ENCODE measurements at regions not wholly inside any gene's neighbourhood (a gene's known extent, or its start where the extent isn't known, plus 50 kb on each side); places are given as distances from the start of the nearest gene placed in this dataset.

DNA sequence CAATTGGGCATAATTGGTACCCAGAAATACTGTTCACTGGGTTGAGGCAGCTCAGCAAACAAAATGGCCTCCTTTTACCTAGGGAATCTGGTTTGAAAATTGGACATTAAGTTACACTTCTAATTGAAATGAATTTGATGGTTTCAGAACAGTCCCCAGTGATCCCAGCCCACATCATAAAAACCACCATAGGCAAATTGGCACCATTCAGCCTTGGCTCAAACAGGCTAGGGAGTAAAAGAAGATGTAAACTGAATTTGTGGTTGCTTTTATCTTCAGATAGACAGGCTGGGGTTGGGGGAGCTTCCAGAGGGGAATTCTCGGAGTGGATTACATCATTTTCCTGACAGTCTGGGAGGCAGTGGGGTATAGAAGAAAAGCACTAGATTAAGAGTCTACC is 576.5 kb downstream of the MID1IP1 start:
- H3K9ac ChIP-seq (ENCODE audit: extremely low read depth, insufficient read length, low read length): no peak overlapping the region
- no peak overlapping the region for H2AFZ ChIP-seq (ENCODE audit: low read length)
- H3K79me1 ChIP-seq (ENCODE audit: insufficient read depth, low read depth, low read length, poor library complexity, severe bottlenecking): no peaks in the 10 kb centered on the region
- H2BK12ac ChIP-seq (ENCODE audit: insufficient read length, low read depth, low read length): no peak overlapping the region
- Mint-ChIP-seq H3K27me3 (ENCODE audit: low read depth) (peaks cover 1% of the 10 kb centered on the region; the same call in 1 of the 2 replicates), H3K27ac (no peak overlapping the region), H3K9me3 (peaks cover 53 to 66% of the 10 kb centered on the region in 2 experiments), H3K4me1 (no peaks in the 10 kb centered on the region), H3K4me3 (no peak overlapping the region), H3K36me3 (ENCODE audit: insufficient read depth in 1 of 3, low read depth in 3 of 3) (no peaks in the 10 kb centered on the region; a peak in 2 of 7 replicates)
- H3K9me3 ChIP-seq (ENCODE audit: control insufficient read depth, low read depth, low read length): no peaks in the 10 kb centered on the region
- no peak overlapping the region for H3K56ac ChIP-seq (ENCODE audit: insufficient read length, low read depth, low read length)
- no peak overlapping the region for H4K91ac ChIP-seq (ENCODE audit: insufficient read length, low read depth, low read length)
- H2BK15ac ChIP-seq (ENCODE audit: low read depth, low read length): no peak overlapping the region
- no peak overlapping the region for H3T11ph ChIP-seq (ENCODE audit: low read length)
- no peak for DNase-seq
- no peaks in the 10 kb centered on the region for H3K23me2 ChIP-seq (ENCODE audit: insufficient read length, low read depth, low read length, poor library complexity, severe bottlenecking)
- H2AK5ac ChIP-seq (ENCODE audit: insufficient read length, low read length): no peak overlapping the region
- no peak overlapping the region for H3K4ac ChIP-seq (ENCODE audit: low read depth, low read length)
- no CpG with 5 or more reads among the region's 1 CpG for WGBS (ENCODE audit: extremely low coverage, insufficient read length, low lambda C conversion rate)
- no peak overlapping the region for H2BK20ac ChIP-seq (ENCODE audit: low read depth, low read length, poor library complexity, severe bottlenecking)
- TF ChIP-seq, protein P1, sequence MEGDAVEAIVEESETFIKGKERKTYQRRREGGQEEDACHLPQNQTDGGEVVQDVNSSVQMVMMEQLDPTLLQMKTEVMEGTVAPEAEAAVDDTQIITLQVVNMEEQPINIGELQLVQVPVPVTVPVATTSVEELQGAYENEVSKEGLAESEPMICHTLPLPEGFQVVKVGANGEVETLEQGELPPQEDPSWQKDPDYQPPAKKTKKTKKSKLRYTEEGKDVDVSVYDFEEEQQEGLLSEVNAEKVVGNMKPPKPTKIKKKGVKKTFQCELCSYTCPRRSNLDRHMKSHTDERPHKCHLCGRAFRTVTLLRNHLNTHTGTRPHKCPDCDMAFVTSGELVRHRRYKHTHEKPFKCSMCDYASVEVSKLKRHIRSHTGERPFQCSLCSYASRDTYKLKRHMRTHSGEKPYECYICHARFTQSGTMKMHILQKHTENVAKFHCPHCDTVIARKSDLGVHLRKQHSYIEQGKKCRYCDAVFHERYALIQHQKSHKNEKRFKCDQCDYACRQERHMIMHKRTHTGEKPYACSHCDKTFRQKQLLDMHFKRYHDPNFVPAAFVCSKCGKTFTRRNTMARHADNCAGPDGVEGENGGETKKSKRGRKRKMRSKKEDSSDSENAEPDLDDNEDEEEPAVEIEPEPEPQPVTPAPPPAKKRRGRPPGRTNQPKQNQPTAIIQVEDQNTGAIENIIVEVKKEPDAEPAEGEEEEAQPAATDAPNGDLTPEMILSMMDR (conservative IDR thresholded peaks at IDR 0.05): no peak
- H3K27me3 ChIP-seq (ENCODE audit: insufficient read depth, low read length): no peaks in the 10 kb centered on the region
- no peak overlapping the region for H3K14ac ChIP-seq (ENCODE audit: insufficient read depth, low read length)
- no peak overlapping the region for H3K23ac ChIP-seq (ENCODE audit: insufficient read length, low read depth, low read length)
- no peak overlapping the region for H3K4me2 ChIP-seq (ENCODE audit: insufficient read depth, insufficient read length, low read length)
- no peaks in the 10 kb centered on the region for H3K4me1 ChIP-seq (ENCODE audit: insufficient read depth, low read length)
- H3K79me2 ChIP-seq (ENCODE audit: insufficient read depth, low read length): no peaks in the 10 kb centered on the region
- no peak overlapping the region for H2BK5ac ChIP-seq (ENCODE audit: insufficient read length, low read length)
- no peaks in the 10 kb centered on the region for H4K20me1 ChIP-seq (ENCODE audit: control insufficient read depth, insufficient read depth, insufficient read length)
- H3K27ac ChIP-seq (ENCODE audit: insufficient read length, low read depth, low read length): no peak overlapping the region
- H4K8ac ChIP-seq (replicated peaks; ENCODE audit: insufficient read length, low read depth, low read length): no peak overlapping the region
- H2BK120ac ChIP-seq (ENCODE audit: low read depth, low read length, poor library complexity, severe bottlenecking): no peak overlapping the region
- H3K18ac ChIP-seq (ENCODE audit: insufficient read length, low read depth, low read length): no peak overlapping the region
- no peak overlapping the region for H4K5ac ChIP-seq (ENCODE audit: insufficient read length, low read depth, low read length)

Measured in H9 (cell line).